22Rv1 (cell line): ENCODE measurements at regions not wholly inside any gene's neighbourhood (a gene's known extent, or its start where the extent isn't known, plus 50 kb on each side); places are given as distances from the start of the nearest gene placed in this dataset.

ENCODE experiments used
- H3K27ac ChIP-seq: fragments of 450-650 bp; 2 replicates; pipeline ENCODE4 v1.5.1; 2017
- ZFX ChIP-seq: fragments of 450-650 bp; IDR thresholded peaks from 2 replicates; pipeline ENCODE4 v1.6.1; 2017; ENCODE audit warnings: antibody characterized with exemption, borderline replicate concordance
- TF ChIP-seq, protein P1 (sequence below): fragments of 450-650 bp; IDR thresholded peaks from 2 replicates; pipeline ENCODE4 v1.5.1; 2017; ENCODE audit warnings: mild to moderate bottlenecking

DNA sequence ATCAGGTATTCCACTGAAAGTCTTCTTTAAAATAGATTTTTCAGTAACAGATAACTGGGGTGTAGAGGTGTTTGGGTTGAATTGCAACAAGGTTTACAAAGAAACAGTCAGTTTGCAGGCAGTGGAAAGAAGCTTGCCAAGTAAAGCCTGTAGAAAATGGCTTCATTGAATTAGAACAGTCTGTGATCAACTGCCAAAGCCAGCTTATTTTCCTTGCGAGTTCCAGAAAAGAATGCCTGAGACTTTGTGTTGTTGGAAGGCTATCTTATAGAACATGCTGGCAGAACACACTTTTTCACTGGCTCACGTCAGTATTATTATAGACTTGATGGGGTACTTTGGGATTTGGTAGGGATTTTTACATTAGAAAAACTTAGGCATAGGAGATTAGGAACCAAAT, 601.0 kb downstream of the XIRP2 start:
- no peak overlapping the region for H3K27ac ChIP-seq
- TF ChIP-seq, protein P1, sequence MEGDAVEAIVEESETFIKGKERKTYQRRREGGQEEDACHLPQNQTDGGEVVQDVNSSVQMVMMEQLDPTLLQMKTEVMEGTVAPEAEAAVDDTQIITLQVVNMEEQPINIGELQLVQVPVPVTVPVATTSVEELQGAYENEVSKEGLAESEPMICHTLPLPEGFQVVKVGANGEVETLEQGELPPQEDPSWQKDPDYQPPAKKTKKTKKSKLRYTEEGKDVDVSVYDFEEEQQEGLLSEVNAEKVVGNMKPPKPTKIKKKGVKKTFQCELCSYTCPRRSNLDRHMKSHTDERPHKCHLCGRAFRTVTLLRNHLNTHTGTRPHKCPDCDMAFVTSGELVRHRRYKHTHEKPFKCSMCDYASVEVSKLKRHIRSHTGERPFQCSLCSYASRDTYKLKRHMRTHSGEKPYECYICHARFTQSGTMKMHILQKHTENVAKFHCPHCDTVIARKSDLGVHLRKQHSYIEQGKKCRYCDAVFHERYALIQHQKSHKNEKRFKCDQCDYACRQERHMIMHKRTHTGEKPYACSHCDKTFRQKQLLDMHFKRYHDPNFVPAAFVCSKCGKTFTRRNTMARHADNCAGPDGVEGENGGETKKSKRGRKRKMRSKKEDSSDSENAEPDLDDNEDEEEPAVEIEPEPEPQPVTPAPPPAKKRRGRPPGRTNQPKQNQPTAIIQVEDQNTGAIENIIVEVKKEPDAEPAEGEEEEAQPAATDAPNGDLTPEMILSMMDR, result no peak
- no peak for TF ChIP-seq ZFX

DNA sequence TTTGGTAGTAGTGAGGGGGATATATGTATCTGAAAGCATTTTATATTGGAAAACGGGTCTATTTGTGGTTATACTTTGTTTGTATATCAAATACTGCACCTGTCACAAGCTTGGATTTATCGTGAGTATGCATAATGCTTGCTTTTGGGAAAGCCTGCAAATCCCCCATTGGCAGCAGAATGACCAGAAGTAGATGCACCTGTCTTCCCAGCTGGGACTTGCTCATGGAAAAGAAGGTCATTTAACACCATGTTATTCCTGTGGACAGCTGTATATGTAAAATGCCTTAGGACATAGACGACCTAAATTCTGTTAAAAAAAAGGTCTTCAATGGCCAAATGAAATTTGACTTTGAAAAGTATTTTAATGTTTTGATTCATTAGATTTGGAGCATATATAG, 599.4 kb downstream of the XIRP2 start:
- TF ChIP-seq, protein P1, result no peak
- TF ChIP-seq ZFX, result no peak
- H3K27ac ChIP-seq, result no peak overlapping the region

DNA sequence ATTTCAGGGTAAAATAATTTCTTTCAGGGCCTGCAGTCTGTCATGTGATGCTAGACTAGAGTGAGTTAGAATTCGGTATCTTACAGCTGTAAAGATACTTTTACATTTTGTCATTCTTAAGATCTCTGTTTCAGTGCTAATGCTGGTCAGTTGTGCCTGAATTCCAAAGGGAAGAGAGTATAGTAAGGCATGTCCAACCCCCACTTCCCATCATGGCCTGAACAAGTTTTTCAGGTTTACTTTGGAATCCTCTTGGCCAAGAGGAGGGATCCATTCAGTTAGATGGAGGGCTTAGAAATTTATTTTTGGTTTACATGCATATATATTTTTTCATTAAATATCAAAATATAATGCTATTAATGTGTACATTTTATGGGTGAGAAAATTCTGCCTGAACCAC, 596.6 kb downstream of the XIRP2 start:
- TF ChIP-seq, protein P1, result no peak
- no peak for TF ChIP-seq ZFX
- H3K27ac ChIP-seq, result no peak overlapping the region

DNA sequence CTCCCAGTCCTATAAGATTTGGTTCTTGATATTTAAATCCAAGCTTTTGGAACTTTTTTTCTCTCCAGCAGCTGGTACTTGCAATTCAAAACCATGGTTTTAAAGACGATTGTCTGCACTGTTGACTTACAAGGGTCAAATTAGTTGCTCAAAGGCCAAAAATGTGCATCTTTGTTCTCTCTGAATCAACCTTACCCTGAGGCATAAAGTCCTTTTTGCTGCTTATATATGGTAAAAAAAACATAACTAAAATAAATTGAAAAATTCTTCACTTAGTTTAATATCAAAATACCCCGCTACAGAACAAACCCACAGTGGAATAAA, 592.7 kb downstream of the XIRP2 start:
- no peak overlapping the region for H3K27ac ChIP-seq
- no peak for TF ChIP-seq ZFX
- TF ChIP-seq, protein P1, result no peak

DNA sequence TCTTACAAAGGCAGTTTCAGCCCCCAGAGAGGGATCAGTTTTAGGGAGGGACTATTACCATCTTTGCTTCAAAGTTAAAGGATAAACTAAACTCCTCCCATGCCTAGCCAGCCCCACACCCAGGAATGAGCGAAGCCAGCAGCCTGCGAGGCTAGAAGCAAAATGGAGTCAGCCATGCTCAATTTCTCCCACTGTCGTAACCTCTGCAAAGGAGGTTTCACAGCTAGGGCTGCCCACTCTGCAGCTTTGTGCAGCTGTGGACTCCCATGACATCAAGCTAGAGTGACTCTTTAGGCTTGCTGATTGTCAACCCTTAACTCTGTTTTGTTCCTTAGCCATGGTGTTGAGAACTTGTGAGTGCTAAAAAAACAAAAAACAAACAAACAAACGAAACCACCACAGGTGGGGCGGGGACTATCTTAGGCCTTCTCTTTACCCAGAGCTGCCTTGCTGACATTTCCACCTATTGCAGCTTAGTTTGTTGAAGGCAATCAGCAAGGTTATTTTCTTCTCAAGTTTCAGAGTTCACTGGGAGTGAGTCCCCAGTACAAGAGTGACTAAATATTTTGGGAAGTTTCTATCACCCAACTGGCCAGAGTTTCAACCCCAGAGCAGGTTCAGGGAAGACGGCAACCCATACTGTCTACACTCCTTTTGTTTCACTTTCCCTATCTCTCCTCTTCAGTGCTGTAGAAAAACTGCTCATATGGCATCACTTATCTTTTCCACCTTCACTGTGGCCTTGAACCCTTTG, 592.1 kb downstream of the XIRP2 start:
- no peak for TF ChIP-seq ZFX
- TF ChIP-seq, protein P1, result no peak
- H3K27ac ChIP-seq, result no peak overlapping the region

DNA sequence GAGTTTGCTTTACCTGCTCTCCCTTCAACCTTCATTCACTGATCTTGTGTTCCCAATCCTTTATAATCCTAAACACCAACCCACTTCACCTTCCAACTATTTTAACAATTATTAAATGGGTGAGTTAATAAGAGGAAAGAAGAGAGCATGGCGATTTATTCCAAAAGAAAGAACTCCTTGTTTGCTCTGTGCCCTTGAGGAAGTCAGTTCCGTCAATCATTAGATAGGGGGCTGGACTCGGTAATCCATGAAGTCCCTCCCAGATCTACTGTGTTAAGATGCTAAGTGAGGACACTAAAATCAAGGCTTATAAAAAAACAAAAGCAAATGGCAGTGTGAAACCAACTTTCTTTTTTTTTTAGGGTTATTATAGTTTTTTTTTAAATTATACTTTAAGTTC, 589.9 kb downstream of the XIRP2 start:
- H3K27ac ChIP-seq, result no peak overlapping the region
- TF ChIP-seq, protein P1, result no peak
- TF ChIP-seq ZFX, result no peak

DNA sequence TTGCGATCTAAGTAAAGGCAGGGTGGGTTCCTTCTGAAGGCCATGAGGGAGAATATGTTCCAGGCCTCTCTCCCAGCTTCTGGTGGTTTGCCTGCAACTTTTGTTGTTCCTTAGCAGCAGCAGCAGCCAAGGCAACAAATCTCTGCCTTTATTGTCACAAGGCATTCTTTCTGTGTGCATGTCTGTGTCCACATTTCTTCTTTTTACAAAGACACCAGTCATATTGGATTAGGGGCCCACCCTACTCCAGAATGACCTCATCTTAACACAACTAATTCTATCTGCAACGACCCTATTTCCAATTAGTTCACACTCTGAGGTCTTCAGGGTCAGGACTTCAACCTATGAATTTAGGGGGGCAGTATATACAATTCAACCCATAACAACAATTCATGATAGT, 587.5 kb downstream of the XIRP2 start:
- H3K27ac ChIP-seq, result no peak overlapping the region
- TF ChIP-seq, protein P1, result no peak
- TF ChIP-seq ZFX, result no peak
